Osteocyte (in vitro differentiated cells): ENCODE measurements at regions not wholly inside any gene's neighbourhood (a gene's known extent, or its start where the extent isn't known, plus 50 kb on each side); places are given as distances from the start of the nearest gene placed in this dataset.

Experiments used
- DNase-seq: peaks from one replicate; pipeline ENCODE4 v3.0.0; 2021; ENCODE audit warnings: mixed read lengths; ENCODE audit not compliant: unreplicated experiment; ENCODE audit errors: extremely low spot score
- H3K27ac Mint-ChIP-seq: one replicate; pipeline ENCODE4 v1.8.0; 2021; ENCODE audit warnings: mild to moderate bottlenecking, mixed read lengths; ENCODE audit not compliant: unreplicated experiment
- H3K27me3 Mint-ChIP-seq: one replicate; pipeline ENCODE4 v1.8.0; 2021; ENCODE audit warnings: mixed read lengths; ENCODE audit not compliant: unreplicated experiment
- H3K36me3 Mint-ChIP-seq: one replicate; pipeline ENCODE4 v1.8.0; 2021; ENCODE audit warnings: mixed read lengths; ENCODE audit not compliant: unreplicated experiment
- H3K4me1 Mint-ChIP-seq: one replicate; pipeline ENCODE4 v1.8.0; 2021; ENCODE audit warnings: mixed read lengths; ENCODE audit not compliant: unreplicated experiment
- H3K4me3 Mint-ChIP-seq: one replicate; pipeline ENCODE4 v1.8.0; 2021; ENCODE audit warnings: mild to moderate bottlenecking, moderate library complexity, mixed read lengths; ENCODE audit not compliant: unreplicated experiment
- H3K9me3 Mint-ChIP-seq: one replicate; pipeline ENCODE4 v1.8.0; 2021; ENCODE audit warnings: mixed read lengths; ENCODE audit not compliant: unreplicated experiment
- TF ChIP-seq, protein P1 (sequence below): fragments of 200-600 bp; sonication (generic); IDR thresholded peaks from 2 replicates; pipeline ENCODE4 v1.5.0; 2021; ENCODE audit warnings: antibody characterized with exemption, mild to moderate bottlenecking, moderate library complexity

- Mint-ChIP-seq H3K27me3 (no peaks in the 10 kb centered on the region), H3K36me3 (no peaks in the 10 kb centered on the region), H3K4me3 (no peak overlapping the region), H3K27ac (no peak overlapping the region), H3K4me1 (no peaks in the 10 kb centered on the region), H3K9me3 (no peaks in the 10 kb centered on the region)
- TF ChIP-seq, protein P1, sequence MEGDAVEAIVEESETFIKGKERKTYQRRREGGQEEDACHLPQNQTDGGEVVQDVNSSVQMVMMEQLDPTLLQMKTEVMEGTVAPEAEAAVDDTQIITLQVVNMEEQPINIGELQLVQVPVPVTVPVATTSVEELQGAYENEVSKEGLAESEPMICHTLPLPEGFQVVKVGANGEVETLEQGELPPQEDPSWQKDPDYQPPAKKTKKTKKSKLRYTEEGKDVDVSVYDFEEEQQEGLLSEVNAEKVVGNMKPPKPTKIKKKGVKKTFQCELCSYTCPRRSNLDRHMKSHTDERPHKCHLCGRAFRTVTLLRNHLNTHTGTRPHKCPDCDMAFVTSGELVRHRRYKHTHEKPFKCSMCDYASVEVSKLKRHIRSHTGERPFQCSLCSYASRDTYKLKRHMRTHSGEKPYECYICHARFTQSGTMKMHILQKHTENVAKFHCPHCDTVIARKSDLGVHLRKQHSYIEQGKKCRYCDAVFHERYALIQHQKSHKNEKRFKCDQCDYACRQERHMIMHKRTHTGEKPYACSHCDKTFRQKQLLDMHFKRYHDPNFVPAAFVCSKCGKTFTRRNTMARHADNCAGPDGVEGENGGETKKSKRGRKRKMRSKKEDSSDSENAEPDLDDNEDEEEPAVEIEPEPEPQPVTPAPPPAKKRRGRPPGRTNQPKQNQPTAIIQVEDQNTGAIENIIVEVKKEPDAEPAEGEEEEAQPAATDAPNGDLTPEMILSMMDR: no peak
- no peak for DNase-seq
Observed at GRCh38 chr13:58306062-58306461, 674.5 kb downstream of the PCDH17 start.

- Mint-ChIP-seq H3K4me1 (no peaks in the 10 kb centered on the region), H3K36me3 (no peaks in the 10 kb centered on the region), H3K4me3 (no peak overlapping the region), H3K9me3 (no peaks in the 10 kb centered on the region), H3K27me3 (no peaks in the 10 kb centered on the region), H3K27ac (no peak overlapping the region)
- DNase-seq: no peak
- TF ChIP-seq, protein P1: no peak
Observed at GRCh38 chr13:58313219-58313618, 681.7 kb downstream of the PCDH17 start.

GRCh38 chr13:58318495-58319167, 687.1 kb downstream of the PCDH17 start:
- TF ChIP-seq, protein P1: no peak
- Mint-ChIP-seq H3K27ac (no peak overlapping the region), H3K36me3 (no peaks in the 10 kb centered on the region), H3K9me3 (no peaks in the 10 kb centered on the region), H3K4me3 (no peak overlapping the region), H3K27me3 (no peaks in the 10 kb centered on the region), H3K4me1 (no peaks in the 10 kb centered on the region)
- DNase-seq: no peak

GRCh38 chr13:58324161-58324560, 692.6 kb downstream of the PCDH17 start:
- no peaks in the 10 kb centered on the region for H3K9me3 Mint-ChIP-seq
- H3K36me3 Mint-ChIP-seq: no peaks in the 10 kb centered on the region
- TF ChIP-seq, protein P1: no peak
- no peak overlapping the region for H3K4me3 Mint-ChIP-seq
- no peaks in the 10 kb centered on the region for H3K27me3 Mint-ChIP-seq
- H3K27ac Mint-ChIP-seq: no peak overlapping the region
- no peaks in the 10 kb centered on the region for H3K4me1 Mint-ChIP-seq
- DNase-seq: no peak

GRCh38 chr13:58329746-58330145, 698.2 kb downstream of the PCDH17 start:
- no peaks in the 10 kb centered on the region for H3K9me3 Mint-ChIP-seq
- DNase-seq: no peak
- H3K27me3 Mint-ChIP-seq: no peaks in the 10 kb centered on the region
- no peaks in the 10 kb centered on the region for H3K36me3 Mint-ChIP-seq
- H3K27ac Mint-ChIP-seq: no peak overlapping the region
- H3K4me1 Mint-ChIP-seq: no peaks in the 10 kb centered on the region
- H3K4me3 Mint-ChIP-seq: no peak overlapping the region
- TF ChIP-seq, protein P1: no peak
